ENCODE measurements at regions not wholly inside any gene's neighbourhood (a gene's known extent, or its start where the extent isn't known, plus 50 kb on each side); places are given as distances from the start of the nearest gene placed in this dataset.
"Not testable (repeated sequence)": the region's sequence is repeated elsewhere in the genome, so short reads cannot be mapped to it uniquely, and the experiment has no call there.

- no peak for DNase-seq (ENCODE audit: low spot score)
Measured at GRCh38 chr5:104353371-104353770, 790.8 kb upstream of the NUDT12 start.

- no peak for DNase-seq (ENCODE audit: low spot score)
Measured at GRCh38 chr5:104352954-104353353, 790.4 kb upstream of the NUDT12 start.

GRCh38 chr5:104347119-104347708, 784.6 kb upstream of the NUDT12 start:
- peak; percentile 40 for DNase-seq (ENCODE audit: low spot score)

GRCh38 chr5:104345222-104346016, 782.8 kb upstream of the NUDT12 start:
- peak; percentile 45 for DNase-seq (ENCODE audit: low spot score)

- peak; percentile 50 for DNase-seq (ENCODE audit: low spot score)
Measured at GRCh38 chr5:104344809-104345208, 782.2 kb upstream of the NUDT12 start.

- no peak for DNase-seq (ENCODE audit: low spot score)
Measured at GRCh38 chr5:104327801-104328200, 765.2 kb upstream of the NUDT12 start.

- DNase-seq (ENCODE audit: low spot score): no peak
Measured at GRCh38 chr5:104326966-104327365, 764.4 kb upstream of the NUDT12 start.

- no peak for DNase-seq (ENCODE audit: low spot score)
Measured at GRCh38 chr5:104325356-104325755, 762.8 kb upstream of the NUDT12 start.

- not testable (repeated sequence) for DNase-seq (ENCODE audit: low spot score)
Measured at GRCh38 chr5:104316676-104317075, 754.1 kb upstream of the NUDT12 start.

GRCh38 chr5:104312481-104312880, 749.9 kb upstream of the NUDT12 start:
- no peak for DNase-seq (ENCODE audit: low spot score)

- DNase-seq (ENCODE audit: low spot score): no peak
Measured at GRCh38 chr5:104305602-104306001, 743.0 kb upstream of the NUDT12 start.

- peak; percentile 17 for DNase-seq (ENCODE audit: low spot score)
Measured at GRCh38 chr5:104299998-104300706, 737.6 kb upstream of the NUDT12 start.

GRCh38 chr5:104298518-104298917, 735.9 kb upstream of the NUDT12 start:
- no peak for DNase-seq (ENCODE audit: low spot score)

GRCh38 chr5:104297076-104297475, 734.5 kb upstream of the NUDT12 start:
- peak; percentile 57 for DNase-seq (ENCODE audit: low spot score)

GRCh38 chr5:104295991-104296390, 733.4 kb upstream of the NUDT12 start:
- DNase-seq (ENCODE audit: low spot score): no peak

- peak; percentile 16 for DNase-seq (ENCODE audit: low spot score)
Measured at GRCh38 chr5:104283136-104283535, 720.5 kb upstream of the NUDT12 start.

GRCh38 chr5:104273725-104274124, 711.1 kb upstream of the NUDT12 start:
- no peak for DNase-seq (ENCODE audit: low spot score)

- DNase-seq (ENCODE audit: low spot score): no peak
Measured at GRCh38 chr5:104267320-104268015, 704.9 kb upstream of the NUDT12 start.

GRCh38 chr5:104266161-104266560, 703.6 kb upstream of the NUDT12 start:
- no peak for DNase-seq (ENCODE audit: low spot score)

- DNase-seq (ENCODE audit: low spot score): peak; percentile 44
Measured at GRCh38 chr5:104265531-104266140, 703.0 kb upstream of the NUDT12 start.

GRCh38 chr5:104247260-104247659, 684.7 kb upstream of the NUDT12 start:
- DNase-seq (ENCODE audit: low spot score): no peak

- DNase-seq (ENCODE audit: low spot score): no peak
Measured at GRCh38 chr5:104241046-104241445, 678.5 kb upstream of the NUDT12 start.
